Suprapubic skin (tissue), 4 donors: ENCODE measurements at regions not wholly inside any gene's neighbourhood (a gene's known extent, or its start where the extent isn't known, plus 50 kb on each side); places are given as distances from the start of the nearest gene placed in this dataset.

Experiments
- CTCF ChIP-seq, 2 donors: fragments of 200-600 bp in 1 of 2; fragments of 450-650 bp in 1 of 2; sonication (generic) in 1 of 2; IDR thresholded peaks; one replicate each; pipeline ENCODE4 v1.5.1; 2016 to 2019; ENCODE audit warnings: antibody characterized with exemption in 2 of 2, mild to moderate bottlenecking in 1 of 2, moderate library complexity in 1 of 2
- POLR2A ChIP-seq, 2 donors: fragments of 450-650 bp; IDR thresholded peaks; one replicate each; pipeline ENCODE4 v1.6.1; 2017; ENCODE audit warnings: antibody characterized with exemption in 2 of 2, mild to moderate bottlenecking in 2 of 2, moderate library complexity in 2 of 2
- POLR2AphosphoS5 ChIP-seq, 3 donors: sonication (generic); formaldehyde crosslinking; IDR thresholded peaks; one replicate each; pipeline ENCODE4 v1.6.1; 2017; ENCODE audit warnings: antibody characterized with exemption in 3 of 3

- no peak for TF ChIP-seq POLR2A (IDR thresholded peaks at IDR 0.05)
- no peak for TF ChIP-seq POLR2AphosphoS5 (IDR thresholded peaks at IDR 0.05)
- no peak for TF ChIP-seq CTCF (IDR thresholded peaks at IDR 0.05)
These were observed 102.7 kb downstream of the UCHL1 start for GRCh38 chr4:41359422-41359775.
